Vagina (tissue), 2 donors: ENCODE measurements at regions not wholly inside any gene's neighbourhood (a gene's known extent, or its start where the extent isn't known, plus 50 kb on each side); places are given as distances from the start of the nearest gene placed in this dataset.

Experiments
- POLR2A ChIP-seq, 2 donors: fragments of 450-650 bp; IDR thresholded peaks; one replicate each; pipeline ENCODE4 v1.6.1; 2017; ENCODE audit warnings: antibody characterized with exemption in 2 of 2, mild to moderate bottlenecking in 2 of 2, moderate library complexity in 2 of 2
- POLR2AphosphoS5 ChIP-seq, 2 donors: sonication (generic); formaldehyde crosslinking; IDR thresholded peaks; one replicate each; pipeline ENCODE4 v1.9.0; 2017; ENCODE audit warnings: antibody characterized with exemption in 2 of 2, mild to moderate bottlenecking in 2 of 2, low read depth in 1 of 2; ENCODE audit not compliant: insufficient read depth in 1 of 2
- TF ChIP-seq, protein P1 (sequence below), 3 experiments: fragments of 450-650 bp in 2 of 3; fragments of 200-600 bp in 1 of 3; sonication (generic) in 1 of 3; IDR thresholded peaks; one replicate each; pipeline ENCODE4 v1.5.1; 2017 to 2019; ENCODE audit warnings: antibody characterized with exemption in 3 of 3, mild to moderate bottlenecking in 2 of 3, moderate library complexity in 2 of 3

DNA sequence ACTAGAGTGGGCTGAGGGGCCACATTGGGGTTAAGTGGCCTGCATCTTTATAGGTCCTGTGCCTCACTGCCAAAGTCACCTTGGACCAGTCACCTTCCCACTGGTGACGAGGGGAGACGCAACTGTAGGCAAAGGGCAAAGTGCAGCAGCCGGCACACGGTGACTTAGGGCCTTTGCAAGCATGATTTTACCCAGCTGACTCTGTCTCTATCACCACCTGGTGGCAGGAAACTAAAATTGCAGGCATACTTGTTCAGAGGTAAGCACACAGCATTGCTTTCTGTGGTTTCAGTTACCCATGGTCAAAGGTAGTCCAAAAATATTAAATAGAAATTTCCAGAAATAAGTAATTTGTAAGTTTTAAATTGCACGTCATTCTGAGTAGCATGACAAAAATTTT lies 1164.4 kb downstream of the BRD1 start:
- TF ChIP-seq, protein P1, sequence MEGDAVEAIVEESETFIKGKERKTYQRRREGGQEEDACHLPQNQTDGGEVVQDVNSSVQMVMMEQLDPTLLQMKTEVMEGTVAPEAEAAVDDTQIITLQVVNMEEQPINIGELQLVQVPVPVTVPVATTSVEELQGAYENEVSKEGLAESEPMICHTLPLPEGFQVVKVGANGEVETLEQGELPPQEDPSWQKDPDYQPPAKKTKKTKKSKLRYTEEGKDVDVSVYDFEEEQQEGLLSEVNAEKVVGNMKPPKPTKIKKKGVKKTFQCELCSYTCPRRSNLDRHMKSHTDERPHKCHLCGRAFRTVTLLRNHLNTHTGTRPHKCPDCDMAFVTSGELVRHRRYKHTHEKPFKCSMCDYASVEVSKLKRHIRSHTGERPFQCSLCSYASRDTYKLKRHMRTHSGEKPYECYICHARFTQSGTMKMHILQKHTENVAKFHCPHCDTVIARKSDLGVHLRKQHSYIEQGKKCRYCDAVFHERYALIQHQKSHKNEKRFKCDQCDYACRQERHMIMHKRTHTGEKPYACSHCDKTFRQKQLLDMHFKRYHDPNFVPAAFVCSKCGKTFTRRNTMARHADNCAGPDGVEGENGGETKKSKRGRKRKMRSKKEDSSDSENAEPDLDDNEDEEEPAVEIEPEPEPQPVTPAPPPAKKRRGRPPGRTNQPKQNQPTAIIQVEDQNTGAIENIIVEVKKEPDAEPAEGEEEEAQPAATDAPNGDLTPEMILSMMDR (IDR thresholded peaks at IDR 0.05), result no peak
- TF ChIP-seq POLR2A (IDR thresholded peaks at IDR 0.05) (no peak), POLR2AphosphoS5 (IDR thresholded peaks at IDR 0.05; ENCODE audit: insufficient read depth in 1 of 2, low read depth in 1 of 2) (no peak)
